ENCODE measurements at regions not wholly inside any gene's neighbourhood (a gene's known extent, or its start where the extent isn't known, plus 50 kb on each side); places are given as distances from the start of the nearest gene placed in this dataset.

DNA sequence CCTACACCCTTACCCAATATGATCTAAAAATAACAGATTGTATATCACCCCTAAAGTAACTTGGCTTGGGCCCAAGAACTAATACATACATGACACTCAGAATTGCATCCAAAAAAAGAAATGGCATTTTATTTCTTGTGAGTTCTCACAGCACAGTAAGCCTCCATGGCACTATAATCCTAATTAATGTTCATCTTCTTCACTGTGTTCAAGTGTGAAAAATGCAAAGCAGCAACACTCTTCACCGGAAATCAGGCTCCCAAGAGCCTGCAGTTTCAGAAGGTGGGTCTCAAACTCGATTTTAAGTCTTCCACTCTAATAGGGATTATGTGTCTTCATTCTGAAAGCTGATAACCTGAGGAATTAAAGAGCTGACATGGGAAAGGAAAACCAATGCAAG is 142.8 kb upstream of the TSC22D2 start:
- FAIRE-seq (no peak), DNase-seq (no peak)
- Histone ChIP-seq H3K9ac (ENCODE audit: low read length in 3 of 3) (no peak overlapping the region), H3K27ac (ENCODE audit: low read depth in 2 of 2, low read length in 2 of 2) (no peak overlapping the region), H3K4me1 (ENCODE audit: control insufficient read depth in 2 of 3, insufficient read depth in 2 of 3, low read depth in 1 of 3, low read length in 3 of 3) (peaks cover 0 to 8% (median 0%) of the 10 kb centered on the region in 3 donors), H3K4me3 (ENCODE audit: low read length in 3 of 3) (no peak overlapping the region), H3K36me3 (ENCODE audit: control insufficient read depth in 2 of 3, insufficient read depth in 3 of 3, low read length in 3 of 3) (no peaks in the 10 kb centered on the region), H3K27me3 (ENCODE audit: control insufficient read depth, insufficient read depth, low read length) (no peaks in the 10 kb centered on the region), H3K9me3 (ENCODE audit: control insufficient read depth in 2 of 3, insufficient read depth in 1 of 3, low read length in 3 of 3) (no peaks in the 10 kb centered on the region)
- intact Hi-C loops (cut with DNase I): no loop called here
- TF ChIP-seq, protein P1, sequence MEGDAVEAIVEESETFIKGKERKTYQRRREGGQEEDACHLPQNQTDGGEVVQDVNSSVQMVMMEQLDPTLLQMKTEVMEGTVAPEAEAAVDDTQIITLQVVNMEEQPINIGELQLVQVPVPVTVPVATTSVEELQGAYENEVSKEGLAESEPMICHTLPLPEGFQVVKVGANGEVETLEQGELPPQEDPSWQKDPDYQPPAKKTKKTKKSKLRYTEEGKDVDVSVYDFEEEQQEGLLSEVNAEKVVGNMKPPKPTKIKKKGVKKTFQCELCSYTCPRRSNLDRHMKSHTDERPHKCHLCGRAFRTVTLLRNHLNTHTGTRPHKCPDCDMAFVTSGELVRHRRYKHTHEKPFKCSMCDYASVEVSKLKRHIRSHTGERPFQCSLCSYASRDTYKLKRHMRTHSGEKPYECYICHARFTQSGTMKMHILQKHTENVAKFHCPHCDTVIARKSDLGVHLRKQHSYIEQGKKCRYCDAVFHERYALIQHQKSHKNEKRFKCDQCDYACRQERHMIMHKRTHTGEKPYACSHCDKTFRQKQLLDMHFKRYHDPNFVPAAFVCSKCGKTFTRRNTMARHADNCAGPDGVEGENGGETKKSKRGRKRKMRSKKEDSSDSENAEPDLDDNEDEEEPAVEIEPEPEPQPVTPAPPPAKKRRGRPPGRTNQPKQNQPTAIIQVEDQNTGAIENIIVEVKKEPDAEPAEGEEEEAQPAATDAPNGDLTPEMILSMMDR (IDR thresholded peaks at IDR 0.05; ENCODE audit: borderline replicate concordance, extremely low read depth, insufficient read depth): no peak

DNA sequence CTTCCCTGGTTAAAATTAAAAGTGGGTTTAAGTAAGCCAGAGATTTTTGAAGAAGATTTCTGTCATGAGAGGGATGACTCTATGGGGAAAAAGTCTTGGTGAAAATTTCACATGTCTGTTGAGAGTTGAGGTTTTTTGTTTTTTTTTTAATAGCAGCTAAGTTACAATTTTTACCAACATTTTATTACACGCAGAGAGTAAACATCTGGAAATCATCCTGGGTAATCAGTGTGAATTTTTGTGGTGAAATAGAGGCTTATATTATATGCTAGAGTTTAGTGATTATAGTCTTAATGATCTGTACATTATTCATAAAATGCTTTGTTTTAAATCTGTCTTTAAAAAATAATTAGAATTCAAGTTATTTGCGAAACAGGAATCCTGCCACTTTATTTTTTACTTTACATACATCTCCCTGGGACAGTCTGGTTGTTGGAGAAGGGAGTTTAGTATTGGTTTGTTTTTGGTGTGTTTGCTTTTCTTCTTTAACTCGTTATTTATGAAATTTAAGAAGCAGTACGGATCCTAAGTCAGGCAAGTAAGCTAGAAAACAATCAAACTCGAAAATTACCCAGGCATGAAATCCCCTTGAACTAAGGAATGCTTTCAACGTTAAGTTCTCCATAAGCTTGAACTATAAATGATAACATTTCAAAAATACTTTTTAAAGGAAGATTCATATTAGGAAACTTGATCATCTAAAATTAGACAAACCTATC is 143.4 kb upstream of the TSC22D2 start:
- Histone ChIP-seq H3K9me3 (ENCODE audit: control insufficient read depth in 2 of 3, insufficient read depth in 1 of 3, low read length in 3 of 3) (no peaks in the 10 kb centered on the region), H3K36me3 (ENCODE audit: control insufficient read depth in 2 of 3, insufficient read depth in 3 of 3, low read length in 3 of 3) (no peaks in the 10 kb centered on the region), H3K4me1 (ENCODE audit: control insufficient read depth in 2 of 3, insufficient read depth in 2 of 3, low read depth in 1 of 3, low read length in 3 of 3) (peaks cover 0 to 8% (median 0%) of the 10 kb centered on the region in 3 donors), H3K27ac (ENCODE audit: low read depth in 2 of 2, low read length in 2 of 2) (no peak overlapping the region), H3K4me3 (ENCODE audit: low read length in 3 of 3) (no peak overlapping the region), H3K9ac (ENCODE audit: low read length in 3 of 3) (no peak overlapping the region), H3K27me3 (ENCODE audit: control insufficient read depth, insufficient read depth, low read length) (no peaks in the 10 kb centered on the region)
- DNase-seq: peak in 2 of 5 donors; percentile 47 to 59
- TF ChIP-seq, protein P1 (IDR thresholded peaks at IDR 0.05; ENCODE audit: borderline replicate concordance, extremely low read depth, insufficient read depth): no peak
- FAIRE-seq: no peak
- intact Hi-C loops (cut with DNase I): no loop called here

GRCh38 chr3:150261958-150262357 is 146.1 kb upstream of the TSC22D2 start:
- Histone ChIP-seq H3K4me1 (ENCODE audit: control insufficient read depth in 2 of 3, insufficient read depth in 2 of 3, low read depth in 1 of 3, low read length in 3 of 3) (peaks cover 0 to 3% (median 0%) of the 10 kb centered on the region in 3 donors), H3K27me3 (ENCODE audit: control insufficient read depth, insufficient read depth, low read length) (no peaks in the 10 kb centered on the region), H3K9me3 (ENCODE audit: control insufficient read depth in 2 of 3, insufficient read depth in 1 of 3, low read length in 3 of 3) (no peaks in the 10 kb centered on the region), H3K36me3 (ENCODE audit: control insufficient read depth in 2 of 3, insufficient read depth in 3 of 3, low read length in 3 of 3) (no peaks in the 10 kb centered on the region), H3K4me3 (ENCODE audit: low read length in 3 of 3) (no peak overlapping the region), H3K9ac (ENCODE audit: low read length in 3 of 3) (no peak overlapping the region), H3K27ac (ENCODE audit: low read depth in 2 of 2, low read length in 2 of 2) (no peak overlapping the region)
- FAIRE-seq (no peak), DNase-seq (no peak)
- TF ChIP-seq, protein P1 (IDR thresholded peaks at IDR 0.05; ENCODE audit: borderline replicate concordance, extremely low read depth, insufficient read depth): no peak
- intact Hi-C loops (cut with DNase I): no loop called here

All from kidney (tissue), 13 donors.